Kidney epithelial cell (primary cell): ENCODE measurements at regions not wholly inside any gene's neighbourhood (a gene's known extent, or its start where the extent isn't known, plus 50 kb on each side); places are given as distances from the start of the nearest gene placed in this dataset.

Source experiments
- DNase-seq: peaks from one replicate; pipeline ENCODE4 v3.0.0-alpha.2; 2010; ENCODE audit warnings: low read depth
- H3K27me3 ChIP-seq: 2 replicates; pipeline ENCODE4 v1.6.0; 2011; ENCODE audit warnings: low read length; ENCODE audit not compliant: control insufficient read depth, insufficient read depth
- H3K36me3 ChIP-seq: 2 replicates; pipeline ENCODE4 v1.5.1; 2011; ENCODE audit warnings: low read length; ENCODE audit not compliant: control insufficient read depth, insufficient read depth
- H3K4me3 ChIP-seq: 2 replicates; pipeline ENCODE4 v1.5.1; 2011; ENCODE audit warnings: low read depth, mild to moderate bottlenecking, control low read depth, low read length
- CTCF ChIP-seq: IDR thresholded peaks from 2 replicates; pipeline ENCODE4 v1.5.1; 2011; ENCODE audit warnings: mild to moderate bottlenecking, moderate library complexity, low read length, control low read depth, inconsistent platforms; ENCODE audit not compliant: insufficient read depth, poor library complexity, severe bottlenecking

- H3K4me3 ChIP-seq = no peak overlapping the region
- H3K27me3 ChIP-seq = no peaks in the 10 kb centered on the region
- no peak for DNase-seq
- peak; percentile 72 for TF ChIP-seq CTCF
- no peaks in the 10 kb centered on the region for H3K36me3 ChIP-seq
Observed at GRCh38 chrX:109856974-109857373, 123.9 kb upstream of the ACSL4 start.

- Histone ChIP-seq H3K36me3 (no peaks in the 10 kb centered on the region), H3K27me3 (no peaks in the 10 kb centered on the region), H3K4me3 (no peak overlapping the region)
- TF ChIP-seq CTCF = no peak
- DNase-seq = no peak
Observed at GRCh38 chrX:109857584-109858228, 124.6 kb upstream of the ACSL4 start.

- Histone ChIP-seq H3K4me3 (no peak overlapping the region), H3K36me3 (no peaks in the 10 kb centered on the region), H3K27me3 (no peaks in the 10 kb centered on the region)
- DNase-seq = no peak
- no peak for TF ChIP-seq CTCF
Observed at GRCh38 chrX:109858602-109859341, 125.7 kb upstream of the ACSL4 start.

- Histone ChIP-seq H3K4me3 (no peak overlapping the region), H3K36me3 (no peaks in the 10 kb centered on the region), H3K27me3 (no peaks in the 10 kb centered on the region)
- no peak for TF ChIP-seq CTCF
- DNase-seq = no peak
Observed at GRCh38 chrX:109859651-109860050, 126.6 kb upstream of the ACSL4 start.

GRCh38 chrX:109862433-109862832 is 129.4 kb upstream of the ACSL4 start:
- no peak for TF ChIP-seq CTCF
- no peak for DNase-seq
- Histone ChIP-seq H3K36me3 (no peaks in the 10 kb centered on the region), H3K4me3 (no peak overlapping the region), H3K27me3 (no peaks in the 10 kb centered on the region)
